Right lobe of liver (tissue), 6 donors: ENCODE measurements at regions not wholly inside any gene's neighbourhood (a gene's known extent, or its start where the extent isn't known, plus 50 kb on each side); places are given as distances from the start of the nearest gene placed in this dataset.

Experiments
- ATAC-seq, 4 donors: fragments of 200-7000 bp; cut with Tn5 transposase; one replicate each; pipeline ENCODE4 v1.9.1; 2020; ENCODE audit warnings: mild to moderate bottlenecking in 4 of 4, moderate library complexity in 4 of 4
- DNase-seq, 3 donors: peaks; one replicate each; pipeline ENCODE4 v3.0.0-alpha.2; 2020
- H3K27ac ChIP-seq, 3 donors: fragments of 200-600 bp; one replicate each; pipeline ENCODE4 v1.8.0; 2022
- H3K27me3 ChIP-seq, 2 donors: fragments of 200-600 bp; one replicate each; pipeline ENCODE4 v1.8.0; 2022
- H3K36me3 ChIP-seq, 4 donors: fragments of 200-600 bp; sonication (generic) in 1 of 4; one replicate each; pipeline versions ENCODE4 v1.5.1 to v1.8.0; 2017 to 2022; ENCODE audit warnings: control low read depth in 1 of 4
- H3K4me1 ChIP-seq, 4 donors: fragments of 200-600 bp; sonication (generic) in 1 of 4; one replicate each; pipeline versions ENCODE4 v1.5.1 to v1.8.0; 2017 to 2022; ENCODE audit warnings: control low read depth in 1 of 4
- H3K4me3 ChIP-seq, 3 donors: fragments of 200-600 bp; one replicate each; pipeline ENCODE4 v1.8.0; 2022
- H3K9me3 ChIP-seq, 4 donors: fragments of 200-600 bp; sonication (generic) in 1 of 4; one replicate each; pipeline versions ENCODE4 v1.5.1 to v1.8.0; 2017 to 2022; ENCODE audit warnings: control low read depth in 1 of 4
- CTCF ChIP-seq, 4 donors: fragments of 200-600 bp in 3 of 4; fragments of 450-650 bp in 1 of 4; IDR thresholded peaks; one replicate each; pipeline versions ENCODE4 v1.5.1 to v1.8.0; 2016 to 2022; ENCODE audit warnings: antibody characterized with exemption in 4 of 4, mild to moderate bottlenecking in 2 of 4
- POLR2A ChIP-seq: fragments of 450-650 bp; IDR thresholded peaks from one replicate; pipeline ENCODE4 v1.6.1; 2017; ENCODE audit warnings: antibody characterized with exemption, mild to moderate bottlenecking
- WGBS: methylation state at CpG from one replicate; pipeline ENCODE4 v1.1.6; 2018; ENCODE audit warnings: low coverage, low lambda C conversion rate; ENCODE audit not compliant: insufficient coverage; ENCODE audit errors: missing lambda C conversion rate; 5-methylcytosine and 5-hydroxymethylcytosine counted together
- intact Hi-C, 2 donors: fragments of 100-400 bp; cut with DNase I; formaldehyde crosslinking; loops; one replicate each; pipeline versions ENCODE4 v1.11.2 to v1.14.1; 2022
- donor health status: DM: no; HTN: yes; CAD: no.
- donor health status: DM: no; HTN: no; CAD: no.
- donor health status: DM: no; HTN: no; CAD: no.
- donor health status: DM: no; HTN: yes; CAD: no.
- donor health status: DM: no; HTN: yes; CAD: no.

- Histone ChIP-seq H3K27ac (no peak overlapping the region), H3K4me1 (no peaks in the 10 kb centered on the region), H3K36me3 (no peaks in the 10 kb centered on the region), H3K9me3 (no peaks in the 10 kb centered on the region), H3K4me3 (no peak overlapping the region), H3K27me3 (no peaks in the 10 kb centered on the region)
- intact Hi-C loops = no loop called here
- peak in 2 of 4 donors; percentile 36 to 45 for ATAC-seq
- 81% methylated on average over 7 of the region's 7 CpGs for WGBS
- no peak for TF ChIP-seq POLR2A
- DNase-seq = no peak
Observed at GRCh38 chr12:118748478-118749380, 232.6 kb upstream of the SRRM4 start.

- intact Hi-C loops = no loop called here
- 60% methylated on average over 6 of the region's 6 CpGs for WGBS
- H3K9me3 ChIP-seq = no peaks in the 10 kb centered on the region
- ATAC-seq = no peak
- no peak overlapping the region for H3K27ac ChIP-seq
- no peak overlapping the region for H3K4me3 ChIP-seq
- no peaks in the 10 kb centered on the region for H3K4me1 ChIP-seq
- DNase-seq = no peak
- no peaks in the 10 kb centered on the region for H3K27me3 ChIP-seq
- H3K36me3 ChIP-seq = no peaks in the 10 kb centered on the region
- TF ChIP-seq CTCF (IDR thresholded peaks at IDR 0.05) = no peak
- TF ChIP-seq POLR2A = no peak
Observed at GRCh38 chr12:118749646-118750045, 231.7 kb upstream of the SRRM4 start.

GRCh38 chr12:118750666-118751065, 230.7 kb upstream of the SRRM4 start:
- TF ChIP-seq POLR2A = no peak
- no peak for TF ChIP-seq CTCF (IDR thresholded peaks at IDR 0.05)
- Histone ChIP-seq H3K9me3 (no peaks in the 10 kb centered on the region), H3K4me3 (no peak overlapping the region), H3K36me3 (no peaks in the 10 kb centered on the region), H3K4me1 (no peaks in the 10 kb centered on the region), H3K27me3 (no peaks in the 10 kb centered on the region), H3K27ac (no peak overlapping the region)
- no peak for DNase-seq
- no peak for ATAC-seq
- intact Hi-C loops = no loop called here
- 57% methylated on average over 2 of the region's 2 CpGs for WGBS

- no peak for TF ChIP-seq POLR2A
- no peak for TF ChIP-seq CTCF (IDR thresholded peaks at IDR 0.05)
- H3K27ac ChIP-seq = no peak overlapping the region
- no peaks in the 10 kb centered on the region for H3K4me1 ChIP-seq
- ATAC-seq = no peak
- H3K4me3 ChIP-seq = no peak overlapping the region
- 89% methylated on average over 1 of the region's 1 CpG for WGBS
- H3K36me3 ChIP-seq = no peaks in the 10 kb centered on the region
- DNase-seq = no peak
- H3K27me3 ChIP-seq = no peaks in the 10 kb centered on the region
- intact Hi-C loops = no loop called here
- H3K9me3 ChIP-seq = no peaks in the 10 kb centered on the region
Observed at GRCh38 chr12:118751355-118751754, 230.0 kb upstream of the SRRM4 start.

- DNase-seq = no peak
- no peak for TF ChIP-seq POLR2A
- TF ChIP-seq CTCF (IDR thresholded peaks at IDR 0.05) = no peak
- no peak for ATAC-seq
- H3K27me3 ChIP-seq = no peaks in the 10 kb centered on the region
- H3K4me1 ChIP-seq = no peaks in the 10 kb centered on the region
- intact Hi-C loops = no loop called here
- no peak overlapping the region for H3K4me3 ChIP-seq
- no peaks in the 10 kb centered on the region for H3K36me3 ChIP-seq
- H3K27ac ChIP-seq = no peak overlapping the region
- WGBS = 75% methylated on average over 1 of the region's 1 CpG
- H3K9me3 ChIP-seq = no peaks in the 10 kb centered on the region
Observed at GRCh38 chr12:118760623-118761022, 220.7 kb upstream of the SRRM4 start.
